ENCODE measurements at regions not wholly inside any gene's neighbourhood (a gene's known extent, or its start where the extent isn't known, plus 50 kb on each side); places are given as distances from the start of the nearest gene placed in this dataset.

DNA sequence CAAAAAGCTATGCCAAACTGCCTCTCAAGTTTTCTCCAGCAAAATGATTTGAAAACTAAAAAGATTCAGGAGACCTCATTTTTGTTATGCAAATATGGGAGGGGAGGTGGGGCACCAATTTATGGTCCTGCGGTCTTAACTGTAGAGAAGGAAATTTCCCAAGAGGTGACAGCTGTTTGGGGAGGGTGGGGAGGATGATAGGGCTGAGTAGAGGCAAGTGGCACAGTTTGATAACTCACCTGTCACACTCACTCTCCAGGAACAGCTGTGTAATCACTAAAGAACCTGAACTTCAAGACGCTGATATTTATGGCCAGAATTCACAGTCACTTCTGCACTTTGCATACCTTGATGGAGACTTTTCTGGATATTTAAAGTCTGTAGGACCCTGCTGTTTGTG, 232.9 kb upstream of the STARD13 start:
- no peak for DNase-seq (ENCODE audit: low read depth)

DNA sequence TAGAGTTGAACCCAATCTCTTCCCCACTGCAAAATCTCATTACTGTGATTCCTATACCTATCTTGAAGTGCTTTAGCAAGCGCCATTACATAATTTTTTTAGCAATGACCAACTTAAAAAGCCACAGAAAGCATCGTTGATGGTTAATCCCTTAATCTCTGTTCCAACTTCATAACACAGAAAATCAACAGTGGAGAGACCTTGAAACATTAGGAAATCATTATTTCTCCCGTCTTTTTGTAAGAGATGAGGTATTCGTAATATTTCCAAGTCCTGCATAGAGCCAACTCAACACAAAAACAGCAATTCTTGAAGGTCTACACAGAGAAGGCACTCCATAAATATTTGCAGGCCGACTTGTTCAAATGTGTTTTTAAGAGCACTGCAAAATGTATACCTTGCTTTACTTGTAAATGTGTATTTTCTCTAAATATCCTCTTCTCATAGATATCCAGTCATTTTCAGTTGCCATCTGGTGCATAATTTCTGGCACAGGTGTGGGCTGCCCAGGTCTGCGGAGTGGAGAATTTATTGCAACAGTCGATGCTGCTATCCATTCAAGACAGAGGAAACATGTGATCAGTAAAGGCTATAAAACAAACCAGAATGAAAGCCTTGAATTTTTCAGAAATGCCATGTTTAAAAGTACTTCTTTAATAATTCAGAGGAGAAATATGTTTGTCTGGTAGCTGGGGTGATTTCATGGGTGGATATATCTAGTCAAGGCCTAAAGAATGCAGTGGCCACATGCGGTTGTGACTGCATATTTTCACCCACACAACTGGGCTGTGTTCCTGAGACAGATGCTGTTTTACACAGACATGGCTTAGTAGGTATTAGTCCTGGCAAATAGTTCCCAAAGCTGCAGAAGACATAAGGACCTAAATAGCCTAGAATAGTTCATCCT, 234.3 kb upstream of the STARD13 start:
- peak; percentile 87 for DNase-seq (ENCODE audit: low read depth)

DNA sequence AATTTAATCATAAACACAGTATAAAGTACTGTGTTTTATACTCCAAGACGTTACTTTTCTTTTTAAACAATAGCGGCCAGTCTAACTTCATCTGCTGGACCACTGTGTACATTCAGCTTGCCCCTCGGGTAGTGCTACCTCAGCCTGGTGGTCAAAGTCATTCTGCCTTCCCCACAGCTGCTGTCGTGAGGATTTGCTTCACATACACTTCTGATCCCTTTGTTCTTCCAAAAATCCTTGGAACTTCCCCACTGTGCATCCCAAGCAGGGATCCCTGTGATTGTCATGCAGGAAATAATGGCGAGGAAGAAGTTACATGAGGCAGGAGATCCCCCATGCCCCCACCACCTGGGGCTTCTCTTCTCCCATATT, 234.9 kb upstream of the STARD13 start:
- no peak for DNase-seq (ENCODE audit: low read depth)

DNA sequence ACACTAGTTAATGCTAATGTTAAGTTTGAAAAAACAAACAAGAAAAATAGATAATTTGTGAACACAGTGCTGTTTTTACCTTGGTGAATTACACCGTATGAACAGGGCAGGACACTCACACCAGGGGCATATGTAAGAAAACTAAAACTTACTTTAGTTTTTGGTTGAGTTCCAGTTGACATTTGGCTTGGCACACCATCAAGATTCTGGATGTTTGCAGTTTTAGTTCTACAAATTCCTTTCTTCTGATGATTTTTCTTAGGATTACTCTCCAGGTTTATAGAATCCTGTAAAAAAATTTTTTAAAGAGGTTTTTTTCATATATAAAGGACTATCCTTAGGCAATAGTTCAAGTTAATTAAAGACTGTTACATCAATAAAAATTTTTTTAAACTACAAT, 238.5 kb upstream of the STARD13 start:
- peak; percentile 66 for DNase-seq (ENCODE audit: low read depth)

DNA sequence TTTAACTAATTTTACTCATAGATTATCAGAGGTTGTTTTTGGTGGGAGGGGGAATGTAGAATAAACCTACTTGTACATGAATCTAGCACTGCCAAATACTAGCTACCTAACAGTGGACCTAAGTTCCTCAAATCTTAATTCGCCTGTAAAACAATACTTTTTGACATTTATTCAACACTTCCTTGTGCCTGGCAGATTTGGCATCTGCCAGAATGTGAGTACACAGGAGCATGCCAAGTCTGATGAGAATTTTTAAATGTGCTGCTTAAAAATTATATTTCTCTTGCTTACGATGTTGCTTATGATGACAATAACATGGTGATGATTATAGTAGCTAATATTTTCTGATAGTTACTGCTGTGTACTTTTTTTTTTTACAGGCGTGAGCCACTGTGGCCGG, 240.2 kb upstream of the STARD13 start:
- DNase-seq (ENCODE audit: low read depth), result no peak

GRCh38 chr13:33526718-33527117, 241.2 kb upstream of the STARD13 start:
- DNase-seq (ENCODE audit: low read depth), result no peak

GRCh38 chr13:33528896-33529295, 243.3 kb upstream of the STARD13 start:
- DNase-seq (ENCODE audit: low read depth), result no peak

GRCh38 chr13:33531484-33531883, 245.9 kb upstream of the STARD13 start:
- DNase-seq (ENCODE audit: low read depth), result no peak

DNA sequence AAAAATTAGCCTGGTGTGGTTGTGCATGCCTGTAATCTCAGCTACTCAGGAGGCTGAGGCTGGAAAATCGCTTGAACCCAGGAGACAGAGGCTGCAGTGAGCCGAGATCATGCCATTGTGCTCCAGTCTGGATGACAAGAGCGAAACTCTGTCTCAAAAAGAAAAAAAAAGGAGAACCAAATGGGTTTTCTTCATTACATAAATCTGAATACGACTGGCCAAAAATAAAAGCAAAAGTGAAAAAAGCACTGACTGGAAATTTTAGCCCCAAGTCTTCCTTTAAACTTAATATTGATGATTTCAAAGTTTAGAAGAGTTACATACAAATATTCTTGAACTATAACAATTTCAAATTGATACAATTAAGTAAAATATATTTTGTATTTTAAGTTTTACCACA, 249.5 kb upstream of the STARD13 start:
- DNase-seq (ENCODE audit: low read depth), result no peak

- no peak for DNase-seq (ENCODE audit: low read depth)
Observed at GRCh38 chr13:33536601-33537000, 251.0 kb upstream of the STARD13 start.

DNA sequence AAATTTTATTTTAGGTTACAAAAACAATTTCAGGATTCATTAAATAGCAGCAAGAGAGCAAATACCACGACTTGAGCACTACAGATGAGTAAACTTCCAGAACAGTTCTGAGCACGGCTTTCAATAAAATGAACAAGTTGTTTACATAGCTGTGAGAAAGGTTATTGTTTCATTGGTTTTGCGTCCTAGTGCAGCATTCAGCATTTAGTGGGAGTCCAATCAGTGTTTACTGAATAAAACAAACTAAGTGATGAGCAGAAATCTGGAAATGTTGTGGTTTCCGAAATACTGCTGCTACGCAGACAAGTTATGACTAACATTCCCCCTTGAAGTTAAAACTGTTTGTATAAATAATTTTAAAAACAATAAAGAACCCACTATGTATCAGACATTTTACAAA, 251.5 kb upstream of the STARD13 start:
- DNase-seq (ENCODE audit: low read depth), result peak; percentile 49

GRCh38 chr13:33537676-33538075, 252.1 kb upstream of the STARD13 start:
- DNase-seq (ENCODE audit: low read depth), result no peak

- DNase-seq (ENCODE audit: low read depth), result no peak
Observed at GRCh38 chr13:33541456-33541855, 255.9 kb upstream of the STARD13 start.

- no peak for DNase-seq (ENCODE audit: low read depth)
Observed at GRCh38 chr13:33541962-33542308, 256.4 kb upstream of the STARD13 start.

GRCh38 chr13:33542309-33543088, 256.9 kb upstream of the STARD13 start:
- DNase-seq (ENCODE audit: low read depth), result peak; percentile 98

- no peak for DNase-seq (ENCODE audit: low read depth)
Observed at GRCh38 chr13:33543089-33543459, 257.5 kb upstream of the STARD13 start.

DNA sequence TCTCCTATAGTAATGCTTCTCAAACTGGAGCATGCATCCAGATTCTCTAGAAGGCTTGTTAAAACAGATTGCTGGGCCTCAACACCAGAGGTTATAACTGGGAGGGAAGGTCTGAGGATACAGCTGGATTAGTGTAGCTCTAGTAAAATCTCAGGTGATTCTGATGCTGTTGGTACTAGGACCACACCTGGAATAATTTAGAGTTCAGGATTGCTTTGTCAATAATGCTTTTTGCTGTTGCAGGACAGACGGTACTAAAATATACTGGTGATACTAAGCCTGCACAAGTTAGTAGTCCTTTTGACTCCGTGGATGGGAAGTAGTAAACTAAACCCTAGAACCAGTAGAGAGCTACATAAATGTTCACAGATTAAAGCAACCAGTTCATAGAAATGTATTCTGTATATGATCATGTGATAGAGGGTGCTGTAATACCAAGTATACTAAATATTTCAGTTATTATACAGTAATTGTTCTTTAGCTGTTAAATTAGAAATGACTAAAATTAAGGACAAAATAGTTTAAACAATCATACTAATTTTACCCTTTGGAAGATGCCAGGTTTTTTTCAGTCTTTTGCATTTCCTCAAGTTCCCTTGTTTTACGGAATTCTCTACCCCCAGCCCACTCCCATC, 258.2 kb upstream of the STARD13 start:
- DNase-seq (ENCODE audit: low read depth), result no peak

- DNase-seq (ENCODE audit: low read depth), result no peak
Observed at GRCh38 chr13:33544308-33544707, 258.8 kb upstream of the STARD13 start.

- no peak for DNase-seq (ENCODE audit: low read depth)
Observed at GRCh38 chr13:33545492-33545891, 259.9 kb upstream of the STARD13 start.

DNA sequence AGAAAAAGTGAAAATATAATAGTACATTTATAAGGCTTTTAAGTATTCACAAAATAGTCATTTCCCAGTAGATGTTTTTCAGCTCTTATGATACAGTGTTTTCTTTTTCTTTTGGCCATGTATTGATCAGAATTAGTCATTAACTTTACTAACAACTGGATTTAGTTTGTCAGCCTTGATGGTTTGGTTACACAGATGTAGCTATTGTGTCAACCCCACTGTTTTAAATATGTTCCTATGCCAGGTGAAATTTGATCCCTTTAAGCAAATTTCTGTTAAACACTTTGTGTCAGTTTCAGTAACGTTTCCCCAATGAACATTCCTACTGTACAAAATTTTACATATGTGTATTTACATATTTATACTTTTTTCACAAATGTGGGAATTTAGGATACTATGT, 261.5 kb upstream of the STARD13 start:
- DNase-seq (ENCODE audit: low read depth), result no peak

DNA sequence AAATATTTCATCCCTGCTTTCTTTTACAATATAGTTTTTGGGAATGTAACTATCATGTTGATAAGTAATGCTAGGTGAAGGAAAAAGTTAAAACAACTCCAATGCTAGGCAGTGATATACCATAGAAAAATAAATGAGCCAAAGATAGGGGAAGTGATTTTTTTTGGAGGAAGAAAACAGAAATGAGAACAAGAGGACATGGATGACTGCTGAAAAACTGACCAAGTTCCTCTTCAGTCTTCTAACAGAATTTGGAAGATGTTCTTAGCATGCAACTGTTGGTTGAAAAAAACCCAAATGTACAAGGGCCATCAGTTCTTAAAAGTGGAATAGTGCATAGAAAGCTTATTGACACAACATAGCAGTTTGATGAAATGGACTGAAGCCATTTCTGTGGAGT, 262.5 kb upstream of the STARD13 start:
- no peak for DNase-seq (ENCODE audit: low read depth)

DNA sequence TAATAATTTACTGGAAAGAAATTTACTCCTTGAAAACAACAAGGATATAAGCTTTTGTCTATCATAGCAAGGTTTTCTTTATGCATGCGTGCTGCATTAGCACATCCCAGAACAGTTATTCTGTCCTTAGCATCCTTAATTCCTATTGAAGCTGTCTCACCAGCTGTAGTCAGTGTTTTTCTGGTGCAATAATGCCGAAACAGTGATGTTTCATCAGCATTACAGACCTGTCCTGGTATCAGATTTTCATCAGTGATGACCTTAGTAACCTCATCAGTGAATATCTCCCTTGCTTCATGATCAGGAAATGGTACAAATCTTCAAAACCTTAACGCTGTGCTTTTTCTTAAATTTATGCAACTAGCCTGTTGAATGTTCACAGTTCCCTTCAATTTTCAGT, 264.7 kb upstream of the STARD13 start:
- no peak for DNase-seq (ENCODE audit: low read depth)

GRCh38 chr13:33550885-33551284, 265.3 kb upstream of the STARD13 start:
- DNase-seq (ENCODE audit: low read depth), result no peak
